GM10266 (cell line): ENCODE measurements at regions not wholly inside any gene's neighbourhood (a gene's known extent, or its start where the extent isn't known, plus 50 kb on each side); places are given as distances from the start of the nearest gene placed in this dataset.

Experiments used
- DNase-seq: peaks from one replicate; pipeline ENCODE4 v3.0.0; 2012; ENCODE audit errors: extremely low spot score
- TF ChIP-seq, protein P1 (sequence below): IDR thresholded peaks from 2 replicates; pipeline ENCODE4 v1.5.1; 2012; ENCODE audit warnings: mild to moderate bottlenecking, low read depth; ENCODE audit not compliant: control insufficient read depth, insufficient read depth; ENCODE audit errors: missing control alignments

- no peak for DNase-seq
- TF ChIP-seq, protein P1, sequence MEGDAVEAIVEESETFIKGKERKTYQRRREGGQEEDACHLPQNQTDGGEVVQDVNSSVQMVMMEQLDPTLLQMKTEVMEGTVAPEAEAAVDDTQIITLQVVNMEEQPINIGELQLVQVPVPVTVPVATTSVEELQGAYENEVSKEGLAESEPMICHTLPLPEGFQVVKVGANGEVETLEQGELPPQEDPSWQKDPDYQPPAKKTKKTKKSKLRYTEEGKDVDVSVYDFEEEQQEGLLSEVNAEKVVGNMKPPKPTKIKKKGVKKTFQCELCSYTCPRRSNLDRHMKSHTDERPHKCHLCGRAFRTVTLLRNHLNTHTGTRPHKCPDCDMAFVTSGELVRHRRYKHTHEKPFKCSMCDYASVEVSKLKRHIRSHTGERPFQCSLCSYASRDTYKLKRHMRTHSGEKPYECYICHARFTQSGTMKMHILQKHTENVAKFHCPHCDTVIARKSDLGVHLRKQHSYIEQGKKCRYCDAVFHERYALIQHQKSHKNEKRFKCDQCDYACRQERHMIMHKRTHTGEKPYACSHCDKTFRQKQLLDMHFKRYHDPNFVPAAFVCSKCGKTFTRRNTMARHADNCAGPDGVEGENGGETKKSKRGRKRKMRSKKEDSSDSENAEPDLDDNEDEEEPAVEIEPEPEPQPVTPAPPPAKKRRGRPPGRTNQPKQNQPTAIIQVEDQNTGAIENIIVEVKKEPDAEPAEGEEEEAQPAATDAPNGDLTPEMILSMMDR = no peak
These were observed 181.1 kb upstream of the PRSS16 start for GRCh38 chr6:27066381-27066780.

DNA sequence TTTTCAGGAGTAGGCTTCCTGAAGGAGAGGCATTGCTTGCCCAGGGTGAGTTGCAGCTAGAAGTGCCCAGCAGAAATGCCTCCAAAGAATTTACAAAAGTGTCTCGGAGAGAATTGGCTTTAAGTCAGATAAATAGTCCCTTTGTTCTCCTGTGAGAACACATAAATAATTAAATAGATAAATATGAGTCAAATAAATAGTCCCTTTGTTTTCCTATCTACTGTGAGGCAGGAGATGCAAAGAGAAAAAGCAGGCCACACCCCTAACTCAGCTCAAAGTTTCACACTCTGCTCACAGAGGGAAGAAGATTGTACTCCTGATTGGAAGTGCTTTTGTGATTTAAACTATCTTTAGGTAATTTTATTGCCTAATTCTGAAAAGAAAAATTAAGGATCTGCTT is 180.7 kb upstream of the PRSS16 start:
- TF ChIP-seq, protein P1 = no peak
- no peak for DNase-seq

DNA sequence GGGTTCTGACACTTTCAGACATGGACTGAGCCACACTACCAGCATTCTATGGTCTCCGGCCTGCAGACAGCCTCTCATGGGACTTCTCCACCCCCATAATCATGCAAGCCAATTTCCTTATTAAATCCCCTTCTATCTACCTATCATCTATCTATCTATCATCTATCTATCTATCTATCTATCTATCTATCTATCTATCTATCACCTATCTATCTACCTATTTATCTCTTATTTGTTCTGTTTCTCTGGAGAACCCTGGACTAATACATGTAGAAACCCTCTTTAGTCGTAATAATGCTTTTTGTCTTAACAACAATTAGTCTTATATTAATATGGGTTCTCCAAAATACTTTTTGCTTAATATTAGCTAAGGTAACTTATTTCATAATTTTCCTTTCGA is 174.1 kb upstream of the PRSS16 start:
- TF ChIP-seq, protein P1 = no peak

DNA sequence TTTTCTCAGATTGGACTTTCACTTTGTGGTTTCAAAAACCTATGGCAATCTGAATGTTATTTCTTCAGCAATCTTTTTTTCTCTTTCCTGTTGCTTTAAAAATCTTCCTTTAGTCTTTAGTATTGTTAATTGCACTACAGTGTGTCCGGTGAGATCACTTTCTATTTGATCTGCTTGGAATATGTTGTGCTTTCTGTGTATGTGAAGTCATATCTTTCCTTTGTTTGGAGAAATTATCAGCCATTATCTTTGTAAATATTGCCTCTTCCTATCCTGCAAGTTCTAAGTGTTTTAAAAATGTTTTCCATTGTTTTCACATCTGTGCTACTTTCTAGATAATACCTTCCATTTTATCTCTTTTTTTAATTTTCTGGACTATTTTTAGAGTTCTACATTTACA is 171.4 kb upstream of the PRSS16 start:
- DNase-seq = no peak
- TF ChIP-seq, protein P1 = no peak

More for the DNA sequence above, 174.1 kb upstream of the PRSS16 start:
- no peak for DNase-seq

GRCh38 chr6:27078734-27079357 is 168.7 kb upstream of the PRSS16 start:
- TF ChIP-seq, protein P1 = peak; percentile 73
- DNase-seq = peak; percentile 35

GRCh38 chr6:27081188-27081587 is 166.3 kb upstream of the PRSS16 start:
- TF ChIP-seq, protein P1 = no peak
- DNase-seq = no peak

DNA sequence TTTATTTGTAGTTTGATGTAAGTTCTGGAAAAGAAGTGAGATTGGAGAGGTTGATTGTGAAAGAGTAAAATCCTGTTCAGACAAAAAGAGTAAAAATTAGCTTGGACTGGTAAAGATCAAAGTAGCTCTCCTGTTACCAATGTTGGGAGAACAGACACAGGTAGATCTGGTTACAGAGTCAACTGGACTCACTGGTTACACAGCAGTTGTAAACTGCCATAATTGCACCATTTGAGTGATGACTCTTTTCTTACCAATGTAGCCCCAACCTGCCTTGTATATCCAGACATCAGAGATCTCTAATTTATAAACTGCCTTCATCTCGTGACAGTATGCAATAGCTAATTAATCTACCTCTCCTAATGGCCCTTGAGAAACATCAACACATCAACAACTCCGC is 165.6 kb upstream of the PRSS16 start:
- TF ChIP-seq, protein P1 = no peak
- no peak for DNase-seq
